Endothelial cell of umbilical vein (primary cell): ENCODE measurements at regions not wholly inside any gene's neighbourhood (a gene's known extent, or its start where the extent isn't known, plus 50 kb on each side); places are given as distances from the start of the nearest gene placed in this dataset.

Experiments used
- EZH2 ChIP-seq: IDR thresholded peaks from 2 replicates; pipeline ENCODE4 v1.6.1; 2012; ENCODE audit warnings: borderline replicate concordance, low read depth, mild to moderate bottlenecking, moderate library complexity, low read length, inconsistent platforms; ENCODE audit not compliant: severe bottlenecking
- JUN ChIP-seq: IDR thresholded peaks from 2 replicates; pipeline ENCODE4 v1.6.1; 2011; ENCODE audit warnings: borderline replicate concordance, low read depth; ENCODE audit not compliant: insufficient read length, insufficient read depth
- POLR2A ChIP-seq: IDR thresholded peaks from 2 replicates; pipeline ENCODE4 v1.6.1; 2012; ENCODE audit warnings: low read depth, mild to moderate bottlenecking, control low read depth, low read length
- POLR2AphosphoS5 ChIP-seq: IDR thresholded peaks from 2 replicates; pipeline ENCODE4 v1.6.1; 2012; ENCODE audit warnings: low read depth, mild to moderate bottlenecking, control low read depth, low read length, moderate library complexity; ENCODE audit not compliant: insufficient read depth
- TF ChIP-seq, protein P1 (sequence below), 2 donors: IDR thresholded peaks; 1 replicate in 1 of 2; 2 replicates in 1 of 2; pipeline ENCODE4 v1.5.1; 2011; ENCODE audit warnings: low read length in 2 of 2, mild to moderate bottlenecking in 2 of 2, moderate library complexity in 2 of 2, control low read depth in 1 of 2, inconsistent platforms in 1 of 2, low read depth in 1 of 2; ENCODE audit not compliant: insufficient read depth in 1 of 2; ENCODE audit errors: extremely low read depth in 1 of 2

DNA sequence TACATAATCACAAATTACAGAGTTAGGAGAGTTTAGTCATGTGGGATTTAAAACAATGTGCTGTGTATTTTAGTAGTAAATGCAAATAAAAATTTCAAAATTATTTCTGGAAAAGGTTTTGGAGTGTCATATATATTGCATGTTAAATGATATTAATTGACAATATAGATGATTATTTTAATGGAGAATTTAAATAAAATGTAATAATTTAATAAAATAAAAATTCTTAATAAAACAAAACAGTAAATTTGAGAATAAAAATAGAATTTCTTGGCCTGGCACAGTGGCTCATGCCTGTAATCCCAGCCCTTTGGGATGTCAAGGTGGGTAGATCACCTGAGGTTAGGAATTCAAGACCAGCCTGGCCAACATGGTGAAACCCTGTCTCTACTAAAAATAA lies 1442.8 kb upstream of the ALCAM start:
- TF ChIP-seq JUN, result no peak
- TF ChIP-seq, protein P1, sequence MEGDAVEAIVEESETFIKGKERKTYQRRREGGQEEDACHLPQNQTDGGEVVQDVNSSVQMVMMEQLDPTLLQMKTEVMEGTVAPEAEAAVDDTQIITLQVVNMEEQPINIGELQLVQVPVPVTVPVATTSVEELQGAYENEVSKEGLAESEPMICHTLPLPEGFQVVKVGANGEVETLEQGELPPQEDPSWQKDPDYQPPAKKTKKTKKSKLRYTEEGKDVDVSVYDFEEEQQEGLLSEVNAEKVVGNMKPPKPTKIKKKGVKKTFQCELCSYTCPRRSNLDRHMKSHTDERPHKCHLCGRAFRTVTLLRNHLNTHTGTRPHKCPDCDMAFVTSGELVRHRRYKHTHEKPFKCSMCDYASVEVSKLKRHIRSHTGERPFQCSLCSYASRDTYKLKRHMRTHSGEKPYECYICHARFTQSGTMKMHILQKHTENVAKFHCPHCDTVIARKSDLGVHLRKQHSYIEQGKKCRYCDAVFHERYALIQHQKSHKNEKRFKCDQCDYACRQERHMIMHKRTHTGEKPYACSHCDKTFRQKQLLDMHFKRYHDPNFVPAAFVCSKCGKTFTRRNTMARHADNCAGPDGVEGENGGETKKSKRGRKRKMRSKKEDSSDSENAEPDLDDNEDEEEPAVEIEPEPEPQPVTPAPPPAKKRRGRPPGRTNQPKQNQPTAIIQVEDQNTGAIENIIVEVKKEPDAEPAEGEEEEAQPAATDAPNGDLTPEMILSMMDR (IDR thresholded peaks at IDR 0.05; ENCODE audit: extremely low read depth in 1 of 2, insufficient read depth in 1 of 2, low read depth in 1 of 2, low read length in 2 of 2), result no peak
- TF ChIP-seq POLR2A, result no peak
- TF ChIP-seq POLR2AphosphoS5, result no peak
- no peak for TF ChIP-seq EZH2
